ENCODE measurements at regions not wholly inside any gene's neighbourhood (a gene's known extent, or its start where the extent isn't known, plus 50 kb on each side); places are given as distances from the start of the nearest gene placed in this dataset.

GRCh38 chr3:116524453-116525210, 79.3 kb upstream of the LSAMP start:
- H3K36me3 ChIP-seq (ENCODE audit: insufficient read depth in 1 of 2, low read depth in 1 of 2), result no peaks in the 10 kb centered on the region
- H3K4me3 ChIP-seq, result no peak overlapping the region
- H3K4me1 ChIP-seq, result no peaks in the 10 kb centered on the region
- no peak for DNase-seq
- intact Hi-C loops (cut with DNase I), result no loop called here
- no peaks in the 10 kb centered on the region for H3K27me3 ChIP-seq (ENCODE audit: insufficient read depth in 3 of 3, low read length in 2 of 3)
- no peaks in the 10 kb centered on the region for H3K9me3 ChIP-seq
- WGBS, 3 donors, result 64 to 68% (median 64%) methylated on average over 4 of the region's 4 CpGs
- TF ChIP-seq CTCF (IDR thresholded peaks at IDR 0.05), result no peak
- no peak for ATAC-seq
- H3K27ac ChIP-seq, result no peak overlapping the region

GRCh38 chr3:116552246-116552645, 107.0 kb upstream of the LSAMP start:
- no peak for TF ChIP-seq CTCF (IDR thresholded peaks at IDR 0.05)
- ATAC-seq (no peak), DNase-seq (no peak)
- no peak overlapping the region for H3K4me3 ChIP-seq
- H3K4me1 ChIP-seq, result no peaks in the 10 kb centered on the region
- intact Hi-C loops (cut with DNase I), result no loop called here
- H3K36me3 ChIP-seq (ENCODE audit: insufficient read depth in 1 of 2, low read depth in 1 of 2), result no peaks in the 10 kb centered on the region
- H3K27me3 ChIP-seq (ENCODE audit: insufficient read depth in 3 of 3, low read length in 2 of 3), result no peaks in the 10 kb centered on the region
- WGBS, 3 donors, result 0 to 5% (median 3%) methylated on average over 1 of the region's 1 CpG
- H3K27ac ChIP-seq, result no peak overlapping the region
- H3K9me3 ChIP-seq, result no peaks in the 10 kb centered on the region

- intact Hi-C loops (cut with DNase I), result no loop called here
These were observed 108.1 kb upstream of the LSAMP start for GRCh38 chr3:116553355-116553754.

GRCh38 chr3:116561529-116561928, 116.2 kb upstream of the LSAMP start:
- Histone ChIP-seq H3K27me3 (ENCODE audit: insufficient read depth in 3 of 3, low read length in 2 of 3) (no peaks in the 10 kb centered on the region), H3K36me3 (ENCODE audit: insufficient read depth in 1 of 2, low read depth in 1 of 2) (no peaks in the 10 kb centered on the region), H3K4me1 (no peaks in the 10 kb centered on the region), H3K4me3 (no peak overlapping the region), H3K9me3 (no peaks in the 10 kb centered on the region), H3K27ac (no peak overlapping the region)
- intact Hi-C loops (cut with DNase I), result no loop called here
- WGBS, 3 donors, result 52 to 70% (median 59%) methylated on average over 3 of the region's 3 CpGs
- no peak for TF ChIP-seq CTCF (IDR thresholded peaks at IDR 0.05)
- no peak for DNase-seq
- no peak for ATAC-seq

More at GRCh38 chr3:116553355-116553754, 108.1 kb upstream of the LSAMP start:
- Histone ChIP-seq H3K4me3 (no peak overlapping the region), H3K4me1 (no peaks in the 10 kb centered on the region), H3K27ac (no peak overlapping the region), H3K9me3 (no peaks in the 10 kb centered on the region), H3K27me3 (ENCODE audit: insufficient read depth in 3 of 3, low read length in 2 of 3) (no peaks in the 10 kb centered on the region), H3K36me3 (ENCODE audit: insufficient read depth in 1 of 2, low read depth in 1 of 2) (no peaks in the 10 kb centered on the region)
- ATAC-seq, result no peak
- 88 to 93% (median 92%) methylated on average over 2 of the region's 2 CpGs for WGBS, 3 donors
- TF ChIP-seq CTCF (IDR thresholded peaks at IDR 0.05), result no peak
- DNase-seq, result no peak

GRCh38 chr3:116563351-116563750, 118.1 kb upstream of the LSAMP start:
- intact Hi-C loops (cut with DNase I), result no loop called here
- DNase-seq, result no peak
- no peak for TF ChIP-seq CTCF (IDR thresholded peaks at IDR 0.05)
- H3K4me1 ChIP-seq, result no peaks in the 10 kb centered on the region
- no peak for ATAC-seq
- no peak overlapping the region for H3K27ac ChIP-seq
- H3K27me3 ChIP-seq (ENCODE audit: insufficient read depth in 3 of 3, low read length in 2 of 3), result no peaks in the 10 kb centered on the region
- no peaks in the 10 kb centered on the region for H3K36me3 ChIP-seq (ENCODE audit: insufficient read depth in 1 of 2, low read depth in 1 of 2)
- 67 to 78% (median 75%) methylated on average over 2 of the region's 2 CpGs for WGBS, 3 donors
- no peaks in the 10 kb centered on the region for H3K9me3 ChIP-seq
- H3K4me3 ChIP-seq, result no peak overlapping the region

Measured in psoas muscle (tissue), 7 donors.